ENCODE measurements at regions not wholly inside any gene's neighbourhood (a gene's known extent, or its start where the extent isn't known, plus 50 kb on each side); places are given as distances from the start of the nearest gene placed in this dataset.
"Not testable (repeated sequence)": the region's sequence is repeated elsewhere in the genome, so short reads cannot be mapped to it uniquely, and the experiment has no call there.

- no peak for DNase-seq (ENCODE audit: low read depth in 2 of 2)
These were observed 542.8 kb downstream of the RFC3 start for GRCh38 chr13:34360702-34361101.

GRCh38 chr13:34361560-34361959 lies 543.6 kb downstream of the RFC3 start:
- DNase-seq (ENCODE audit: low read depth in 2 of 2): no peak

GRCh38 chr13:34363266-34363665 lies 545.3 kb downstream of the RFC3 start:
- DNase-seq (ENCODE audit: low read depth in 2 of 2): no peak

GRCh38 chr13:34364633-34365032 lies 546.7 kb downstream of the RFC3 start:
- no peak for DNase-seq (ENCODE audit: low read depth in 2 of 2)

GRCh38 chr13:34369931-34370330 lies 552.0 kb downstream of the RFC3 start:
- no peak for DNase-seq (ENCODE audit: low read depth in 2 of 2)

GRCh38 chr13:34371108-34371507 lies 553.2 kb downstream of the RFC3 start:
- no peak for DNase-seq (ENCODE audit: low read depth in 2 of 2)

GRCh38 chr13:34371645-34372395 lies 553.9 kb downstream of the RFC3 start:
- no peak for DNase-seq (ENCODE audit: low read depth in 2 of 2)

- no peak for DNase-seq (ENCODE audit: low read depth in 2 of 2)
These were observed 554.6 kb downstream of the RFC3 start for GRCh38 chr13:34372581-34372980.

- no peak for DNase-seq (ENCODE audit: low read depth in 2 of 2)
These were observed 558.5 kb downstream of the RFC3 start for GRCh38 chr13:34376483-34376882.

GRCh38 chr13:34381228-34381627 lies 560.8 kb upstream of the NBEA start:
- DNase-seq (ENCODE audit: low read depth in 2 of 2): no peak

GRCh38 chr13:34383728-34384127 lies 558.3 kb upstream of the NBEA start:
- DNase-seq (ENCODE audit: low read depth in 2 of 2): no peak

GRCh38 chr13:34386229-34386628 lies 555.8 kb upstream of the NBEA start:
- DNase-seq (ENCODE audit: low read depth in 2 of 2): not testable (repeated sequence)

- no peak for DNase-seq (ENCODE audit: low read depth in 2 of 2)
These were observed 551.0 kb upstream of the NBEA start for GRCh38 chr13:34391076-34391475.

- DNase-seq (ENCODE audit: low read depth in 2 of 2): no peak
These were observed 540.4 kb upstream of the NBEA start for GRCh38 chr13:34401696-34402095.

GRCh38 chr13:34405410-34406181 lies 536.5 kb upstream of the NBEA start:
- no peak for DNase-seq (ENCODE audit: low read depth in 2 of 2)

- DNase-seq (ENCODE audit: low read depth in 2 of 2): no peak
These were observed 533.4 kb upstream of the NBEA start for GRCh38 chr13:34408640-34409039.

GRCh38 chr13:34409496-34410182 lies 532.4 kb upstream of the NBEA start:
- no peak for DNase-seq (ENCODE audit: low read depth in 2 of 2)

GRCh38 chr13:34410678-34411077 lies 531.4 kb upstream of the NBEA start:
- DNase-seq (ENCODE audit: low read depth in 2 of 2): no peak

- DNase-seq (ENCODE audit: low read depth in 2 of 2): no peak
These were observed 530.9 kb upstream of the NBEA start for GRCh38 chr13:34411177-34411576.

- no peak for DNase-seq (ENCODE audit: low read depth in 2 of 2)
These were observed 530.2 kb upstream of the NBEA start for GRCh38 chr13:34411894-34412293.

- no peak for DNase-seq (ENCODE audit: low read depth in 2 of 2)
These were observed 529.8 kb upstream of the NBEA start for GRCh38 chr13:34412295-34412694.

- DNase-seq (ENCODE audit: low read depth in 2 of 2): no peak
These were observed 529.2 kb upstream of the NBEA start for GRCh38 chr13:34412817-34413375.
